ENCODE measurements at regions not wholly inside any gene's neighbourhood (a gene's known extent, or its start where the extent isn't known, plus 50 kb on each side); places are given as distances from the start of the nearest gene placed in this dataset.

DNA sequence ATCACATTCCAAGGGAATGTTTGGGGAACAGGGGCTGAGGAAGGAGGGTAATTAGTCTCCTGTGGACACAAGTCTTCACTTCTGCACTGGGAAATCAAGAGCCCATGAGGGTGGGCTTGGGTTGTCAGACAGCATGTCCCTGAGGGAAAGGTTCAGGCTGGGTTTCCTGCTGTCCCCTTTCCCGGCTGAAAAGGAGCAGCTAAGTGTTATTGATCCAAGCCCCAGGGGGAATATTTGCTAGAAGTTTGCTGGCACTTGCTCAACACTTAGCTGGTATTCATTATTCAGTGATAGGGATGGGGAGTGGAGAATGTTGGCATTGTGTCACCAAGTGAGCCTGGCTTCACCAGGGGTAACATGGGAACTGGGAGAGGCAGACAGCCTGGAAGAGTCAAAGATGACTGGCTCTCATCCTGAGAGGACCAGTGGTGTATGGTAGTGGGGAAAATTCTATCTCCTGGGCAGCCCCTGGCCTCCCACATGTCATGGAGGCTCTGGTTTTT, 344.4 kb upstream of the PODXL start:
- H3K4me1 Mint-ChIP-seq, result peaks cover 2% of the 10 kb centered on the region
- intact Hi-C loops (cut with micrococcal nuclease), result no loop called here
- no peak overlapping the region for H3K27ac Mint-ChIP-seq
- H3K4me3 Mint-ChIP-seq, result no peak overlapping the region
- DNase-seq, result no peak
- H3K9me3 Mint-ChIP-seq, result no peaks in the 10 kb centered on the region
- no peaks in the 10 kb centered on the region for H3K27me3 Mint-ChIP-seq
- no peaks in the 10 kb centered on the region for H3K36me3 Mint-ChIP-seq (ENCODE audit: low read depth)

DNA sequence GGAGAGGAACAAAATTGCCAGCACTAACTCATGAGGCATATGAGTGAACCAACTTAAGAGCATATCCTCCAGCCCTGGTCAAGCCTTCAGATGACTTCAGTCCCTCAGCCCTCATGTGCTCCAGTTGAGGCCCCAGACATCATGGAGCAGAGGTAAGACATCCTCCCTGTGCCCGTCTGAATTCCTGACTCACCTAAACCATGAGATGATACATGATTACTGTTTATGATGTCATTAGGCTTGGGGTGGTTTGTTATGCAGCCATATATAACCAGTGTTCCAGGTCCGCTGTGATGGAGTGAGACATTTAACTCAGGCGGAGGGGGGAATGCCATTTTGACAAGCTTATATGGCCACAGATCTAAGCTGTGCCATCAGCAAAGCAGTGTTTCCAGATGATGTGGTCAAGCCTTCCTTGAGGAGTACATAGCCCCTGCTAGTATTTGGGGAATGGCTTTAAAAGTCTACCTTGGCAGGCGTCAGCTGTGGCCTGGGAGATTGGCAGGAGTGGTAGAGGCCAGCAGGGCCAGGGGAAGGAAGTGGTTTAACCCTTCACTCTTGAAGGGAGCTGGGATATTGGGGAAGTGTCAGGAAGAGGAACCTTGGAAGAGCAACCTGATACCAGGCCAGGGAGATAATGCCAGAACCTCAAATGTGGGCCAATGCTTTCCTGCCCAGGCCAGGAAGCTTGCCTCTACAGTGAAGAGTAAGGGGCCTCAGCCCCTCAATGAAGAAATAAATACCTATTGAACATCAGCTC, 343.0 kb upstream of the PODXL start:
- H3K9me3 Mint-ChIP-seq, result no peaks in the 10 kb centered on the region
- no peak for DNase-seq
- H3K4me1 Mint-ChIP-seq, result peaks cover 2% of the 10 kb centered on the region
- no peak overlapping the region for H3K4me3 Mint-ChIP-seq
- H3K27ac Mint-ChIP-seq, result no peak overlapping the region
- no peaks in the 10 kb centered on the region for H3K36me3 Mint-ChIP-seq (ENCODE audit: low read depth)
- intact Hi-C loops (cut with micrococcal nuclease), result no loop called here
- H3K27me3 Mint-ChIP-seq, result no peaks in the 10 kb centered on the region

DNA sequence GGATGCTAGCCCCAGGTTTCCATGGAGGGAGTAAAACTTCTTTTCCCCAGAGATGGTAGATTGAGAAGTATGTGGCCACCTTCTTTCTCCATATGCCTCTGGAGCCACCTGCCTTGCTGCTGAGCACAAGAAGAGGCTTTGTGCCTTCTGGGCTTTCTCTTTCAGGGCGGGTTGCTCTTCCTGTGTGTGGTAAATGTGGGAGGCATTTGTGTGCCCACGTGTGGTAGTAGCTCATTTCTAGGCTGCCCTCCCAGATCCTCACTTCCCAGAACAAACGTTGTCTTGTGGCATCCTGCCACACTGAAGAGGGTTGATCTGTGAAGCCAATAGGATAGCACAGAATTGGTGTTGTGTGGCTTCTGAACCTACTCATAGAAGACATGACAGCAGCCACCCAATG, 342.0 kb upstream of the PODXL start:
- intact Hi-C loops (cut with micrococcal nuclease), result no loop called here
- Mint-ChIP-seq H3K4me1 (peaks cover 2% of the 10 kb centered on the region), H3K9me3 (no peaks in the 10 kb centered on the region), H3K27me3 (no peaks in the 10 kb centered on the region), H3K36me3 (ENCODE audit: low read depth) (no peaks in the 10 kb centered on the region), H3K4me3 (no peak overlapping the region), H3K27ac (no peak overlapping the region)
- DNase-seq, result no peak

DNA sequence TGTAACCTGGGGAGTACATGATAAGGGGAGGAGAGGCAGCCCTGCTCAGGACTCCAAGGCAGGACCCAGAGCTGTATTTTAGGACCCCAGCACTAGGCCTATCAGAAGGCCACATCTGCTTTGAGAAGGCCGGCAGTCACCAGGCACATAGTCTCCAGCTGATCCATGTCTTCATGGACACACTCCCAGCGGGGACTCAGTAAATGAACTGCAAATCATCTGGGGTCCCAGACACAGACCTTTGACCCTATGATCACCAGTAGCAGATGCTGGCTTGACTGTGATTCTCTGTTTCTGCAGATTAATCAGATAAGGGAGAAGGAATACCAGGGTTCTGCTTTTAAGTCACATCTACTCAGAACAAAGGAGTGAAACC, 341.4 kb upstream of the PODXL start:
- no peaks in the 10 kb centered on the region for H3K27me3 Mint-ChIP-seq
- H3K4me3 Mint-ChIP-seq, result no peak overlapping the region
- DNase-seq, result no peak
- peaks cover 2% of the 10 kb centered on the region for H3K4me1 Mint-ChIP-seq
- intact Hi-C loops (cut with micrococcal nuclease), result no loop called here
- no peaks in the 10 kb centered on the region for H3K9me3 Mint-ChIP-seq
- no peaks in the 10 kb centered on the region for H3K36me3 Mint-ChIP-seq (ENCODE audit: low read depth)
- H3K27ac Mint-ChIP-seq, result no peak overlapping the region

DNA sequence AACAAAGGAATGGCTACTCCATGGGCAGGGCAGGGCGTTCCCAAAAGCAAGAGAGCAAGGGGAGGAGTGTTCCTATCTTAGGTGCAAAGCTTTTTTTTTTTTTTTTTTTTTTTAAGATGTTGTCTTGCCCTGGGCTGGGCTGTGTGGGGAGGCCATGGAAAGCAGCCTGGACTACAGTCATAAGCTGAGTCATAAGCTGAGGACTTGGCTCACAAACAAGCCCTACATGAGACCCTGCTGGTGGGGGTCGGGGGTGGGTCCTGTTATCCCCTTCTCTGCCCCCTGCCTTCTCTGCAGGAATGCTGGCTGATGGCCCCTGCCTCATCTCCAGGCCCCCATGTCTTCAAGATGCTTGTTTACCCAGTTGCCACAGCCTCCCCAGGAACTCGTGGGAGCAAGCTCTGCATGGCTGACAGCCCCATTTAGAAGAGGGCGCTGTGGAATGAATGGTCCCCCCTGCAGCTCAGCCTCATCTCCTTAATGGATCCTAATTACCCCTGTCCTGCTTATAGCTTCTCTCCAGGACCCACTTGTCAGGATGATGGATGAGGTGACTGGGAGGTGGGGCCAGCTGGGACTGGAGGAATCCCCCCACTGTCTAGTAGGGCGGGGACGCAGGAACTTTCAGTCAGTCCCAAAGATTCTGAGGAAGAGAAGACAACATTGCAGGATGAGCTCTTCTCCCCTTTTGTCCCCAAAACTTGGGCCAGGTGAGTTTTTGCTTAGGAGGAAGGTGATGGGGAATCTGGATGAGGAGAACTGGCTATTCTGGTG, 340.8 kb upstream of the PODXL start:
- Mint-ChIP-seq H3K36me3 (ENCODE audit: low read depth) (no peaks in the 10 kb centered on the region), H3K27me3 (peaks cover under 1% of the 10 kb centered on the region), H3K4me1 (peaks cover 2% of the 10 kb centered on the region), H3K9me3 (no peaks in the 10 kb centered on the region), H3K4me3 (no peak overlapping the region), H3K27ac (no peak overlapping the region)
- intact Hi-C loops (cut with micrococcal nuclease), result no loop called here
- no peak for DNase-seq

DNA sequence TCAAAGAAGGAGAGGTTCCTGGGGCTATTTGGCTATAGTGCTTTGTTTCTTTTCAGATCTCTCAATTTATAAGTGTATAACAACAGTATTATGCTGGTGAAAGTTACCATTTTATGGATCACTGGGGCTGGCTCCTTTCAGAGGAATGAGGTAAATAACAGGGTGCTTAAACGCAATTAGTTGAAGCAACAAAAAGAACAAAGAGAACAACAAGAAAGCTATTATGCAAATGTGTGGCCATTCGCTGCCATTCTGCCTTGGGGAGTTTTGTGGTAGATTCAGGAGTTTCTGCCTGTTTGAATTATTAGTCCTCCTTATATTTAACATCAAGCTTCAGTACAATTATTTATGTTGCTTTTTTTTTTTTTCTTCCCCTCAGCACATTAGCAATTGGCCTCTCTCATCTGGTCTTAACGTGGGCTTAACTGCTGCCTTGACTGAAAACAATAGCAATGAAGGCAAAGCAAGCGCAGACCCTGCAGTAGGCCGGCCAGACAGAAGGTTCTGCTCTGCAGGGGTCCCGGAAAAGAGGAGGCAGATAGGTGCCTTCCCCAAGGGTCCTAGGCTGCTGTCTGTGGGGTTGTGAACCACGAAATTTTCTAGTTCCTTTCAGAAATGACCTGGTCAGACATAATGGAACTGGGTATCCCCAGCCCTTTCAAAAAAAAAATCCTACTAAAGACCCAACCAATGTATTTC, 339.9 kb upstream of the PODXL start:
- no peak overlapping the region for H3K4me3 Mint-ChIP-seq
- no peak for DNase-seq
- H3K27me3 Mint-ChIP-seq, result peaks cover 2% of the 10 kb centered on the region
- peaks cover 2% of the 10 kb centered on the region for H3K4me1 Mint-ChIP-seq
- no peak overlapping the region for H3K27ac Mint-ChIP-seq
- H3K36me3 Mint-ChIP-seq (ENCODE audit: low read depth), result no peaks in the 10 kb centered on the region
- intact Hi-C loops (cut with micrococcal nuclease), result no loop called here
- H3K9me3 Mint-ChIP-seq, result no peaks in the 10 kb centered on the region

DNA sequence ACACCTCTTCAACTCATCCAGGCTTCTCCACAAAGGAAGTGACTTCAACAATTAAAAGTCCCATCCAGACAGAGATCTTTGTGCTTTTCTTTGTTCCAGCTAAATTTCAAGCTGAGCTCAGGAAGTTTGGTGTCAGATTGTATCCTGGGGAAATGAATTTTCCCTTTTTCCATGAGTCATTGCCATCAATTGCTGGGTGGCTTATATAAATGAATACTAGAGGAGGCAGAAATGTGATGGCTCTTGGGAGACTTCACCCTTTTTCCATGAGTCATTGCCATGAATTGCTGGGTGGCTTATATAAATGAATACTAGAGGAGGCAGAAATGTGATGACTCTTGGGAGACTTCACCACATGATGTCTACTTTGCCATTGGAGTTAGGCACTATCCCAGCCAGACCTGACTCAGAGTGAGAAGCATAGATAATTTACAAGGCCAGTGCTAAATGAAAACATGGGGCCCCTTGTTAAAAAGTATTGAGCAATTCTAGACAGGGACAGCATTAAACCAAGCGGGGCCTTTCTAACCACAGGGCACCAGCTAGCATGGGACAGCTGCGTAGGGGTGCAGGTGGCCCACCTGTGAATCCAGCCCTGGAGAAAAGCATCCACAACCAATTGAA, 339.2 kb upstream of the PODXL start:
- DNase-seq, result no peak
- Mint-ChIP-seq H3K9me3 (no peaks in the 10 kb centered on the region), H3K36me3 (ENCODE audit: low read depth) (no peaks in the 10 kb centered on the region), H3K4me3 (no peak overlapping the region), H3K4me1 (peaks cover 2% of the 10 kb centered on the region), H3K27me3 (peaks cover 5% of the 10 kb centered on the region), H3K27ac (no peak overlapping the region)
- intact Hi-C loops (cut with micrococcal nuclease), result no loop called here

DNA sequence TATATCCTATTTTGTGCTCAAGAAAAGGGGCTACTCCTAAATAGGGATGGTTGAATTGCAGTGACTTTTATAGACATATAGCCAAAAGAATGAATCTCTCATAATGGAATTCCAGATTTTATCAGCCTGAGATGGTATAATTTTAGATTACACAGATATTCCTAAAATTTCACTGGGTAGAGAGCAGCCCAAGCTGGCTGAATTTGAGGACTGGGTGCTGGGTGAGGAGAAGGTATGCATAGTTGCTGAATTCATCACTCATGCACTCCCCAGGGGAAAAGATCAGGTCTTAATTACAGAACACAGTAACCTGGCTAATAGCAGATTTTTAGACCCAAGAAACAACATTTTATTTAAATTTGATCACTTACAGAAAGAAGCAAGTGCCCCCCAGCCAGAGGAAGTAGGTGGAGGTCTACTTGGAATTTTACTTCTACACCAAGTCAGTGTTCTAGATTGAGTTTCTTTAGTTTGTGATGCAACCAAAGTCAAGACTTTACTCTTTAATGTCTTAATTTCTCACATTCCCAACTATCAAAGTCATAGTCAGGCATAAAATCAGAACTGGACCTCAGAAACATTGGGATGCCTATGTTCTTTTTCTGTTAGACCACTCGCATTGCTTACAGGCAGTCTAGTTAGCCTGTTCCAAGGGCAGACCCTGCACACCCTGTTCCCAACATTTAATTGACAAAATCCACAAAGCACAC, 337.4 kb upstream of the PODXL start:
- intact Hi-C loops (cut with micrococcal nuclease), result no loop called here
- no peaks in the 10 kb centered on the region for H3K9me3 Mint-ChIP-seq
- no peak overlapping the region for H3K27ac Mint-ChIP-seq
- peaks cover 2% of the 10 kb centered on the region for H3K4me1 Mint-ChIP-seq
- no peak overlapping the region for H3K4me3 Mint-ChIP-seq
- H3K36me3 Mint-ChIP-seq (ENCODE audit: low read depth), result no peaks in the 10 kb centered on the region
- peaks cover 5% of the 10 kb centered on the region for H3K27me3 Mint-ChIP-seq
- no peak for DNase-seq

DNA sequence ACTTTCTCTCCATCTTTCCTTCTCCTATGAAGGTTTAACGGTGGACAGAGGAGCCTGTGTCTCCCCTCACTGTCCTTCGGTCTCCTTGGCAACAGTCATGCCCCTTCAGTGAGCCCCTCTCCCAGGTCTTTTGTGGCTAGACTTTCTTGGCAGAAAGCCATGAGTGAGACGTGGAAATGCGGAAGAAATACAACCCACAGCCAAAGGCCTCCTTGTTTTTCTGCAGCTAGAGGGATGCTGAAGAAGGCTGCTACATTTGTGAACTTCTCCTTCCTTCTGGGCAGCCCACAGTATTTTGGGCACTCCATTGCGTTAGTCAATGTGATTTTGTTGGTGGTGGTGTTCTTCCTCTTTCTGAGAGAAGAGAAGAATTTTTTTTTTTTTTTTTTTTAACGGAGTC, 333.7 kb upstream of the PODXL start:
- no peak overlapping the region for H3K4me3 Mint-ChIP-seq
- no peaks in the 10 kb centered on the region for H3K36me3 Mint-ChIP-seq (ENCODE audit: low read depth)
- H3K9me3 Mint-ChIP-seq, result peaks cover 13% of the 10 kb centered on the region
- intact Hi-C loops (cut with micrococcal nuclease), result no loop called here
- H3K27me3 Mint-ChIP-seq, result peaks cover 5% of the 10 kb centered on the region
- no peak overlapping the region for H3K27ac Mint-ChIP-seq
- H3K4me1 Mint-ChIP-seq, result no peaks in the 10 kb centered on the region
- DNase-seq, result no peak

DNA sequence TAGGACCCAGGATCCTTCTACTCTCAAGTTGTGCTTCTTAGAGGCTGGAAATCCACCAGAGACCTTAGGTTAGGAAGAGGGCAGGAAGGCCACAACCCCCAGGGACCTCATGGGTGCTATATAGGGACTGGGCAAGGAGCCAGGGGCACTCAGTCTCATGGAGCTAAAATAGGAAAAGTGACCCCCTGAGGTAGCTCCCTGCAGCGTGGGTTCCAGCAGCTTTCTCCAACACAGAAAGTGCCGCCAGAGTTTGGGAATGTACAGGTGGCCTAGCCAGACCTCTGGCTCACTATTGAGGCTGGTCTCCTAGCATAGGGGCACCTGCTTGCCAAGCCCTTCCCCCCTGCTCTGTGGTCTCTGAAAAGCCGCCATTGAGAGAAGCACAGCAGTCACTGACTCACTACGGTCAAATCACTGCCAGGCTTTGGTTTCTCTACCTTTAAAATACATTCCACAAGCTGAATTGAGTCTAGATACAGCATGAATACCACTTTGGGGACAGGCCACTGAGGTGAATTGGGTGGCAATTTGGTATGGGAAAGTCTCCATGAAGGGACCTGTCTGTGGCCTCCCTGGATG, 333.2 kb upstream of the PODXL start:
- intact Hi-C loops (cut with micrococcal nuclease), result no loop called here
- Mint-ChIP-seq H3K27me3 (peaks cover 5% of the 10 kb centered on the region), H3K9me3 (peaks cover 13% of the 10 kb centered on the region), H3K27ac (no peak overlapping the region), H3K36me3 (ENCODE audit: low read depth) (no peaks in the 10 kb centered on the region), H3K4me3 (no peak overlapping the region), H3K4me1 (no peaks in the 10 kb centered on the region)
- DNase-seq, result no peak

DNA sequence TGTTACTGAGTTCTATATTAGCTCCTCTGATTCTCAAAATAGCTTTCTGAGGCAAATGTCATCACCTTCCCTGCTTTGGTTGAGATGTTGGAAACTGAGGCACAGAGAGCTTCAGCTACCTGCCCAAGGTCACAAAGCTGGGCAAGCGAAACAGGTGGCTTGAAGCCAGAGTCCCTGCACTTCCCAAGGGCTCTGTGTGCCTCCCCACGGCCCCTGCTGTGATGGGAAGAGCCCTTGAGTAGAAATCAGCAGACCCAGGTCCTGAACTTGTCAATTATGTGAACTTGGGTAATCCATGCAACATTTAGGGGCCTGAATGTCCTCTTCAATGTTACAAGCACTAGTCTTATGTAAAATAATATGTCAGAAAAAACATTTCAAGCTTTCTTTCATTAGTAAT, 327.3 kb upstream of the PODXL start:
- no peak overlapping the region for H3K4me3 Mint-ChIP-seq
- no peak for DNase-seq
- H3K9me3 Mint-ChIP-seq, result peaks cover 13% of the 10 kb centered on the region
- intact Hi-C loops (cut with micrococcal nuclease), result no loop called here
- no peaks in the 10 kb centered on the region for H3K4me1 Mint-ChIP-seq
- no peaks in the 10 kb centered on the region for H3K27me3 Mint-ChIP-seq
- H3K27ac Mint-ChIP-seq, result no peak overlapping the region
- H3K36me3 Mint-ChIP-seq (ENCODE audit: low read depth), result no peaks in the 10 kb centered on the region

DNA sequence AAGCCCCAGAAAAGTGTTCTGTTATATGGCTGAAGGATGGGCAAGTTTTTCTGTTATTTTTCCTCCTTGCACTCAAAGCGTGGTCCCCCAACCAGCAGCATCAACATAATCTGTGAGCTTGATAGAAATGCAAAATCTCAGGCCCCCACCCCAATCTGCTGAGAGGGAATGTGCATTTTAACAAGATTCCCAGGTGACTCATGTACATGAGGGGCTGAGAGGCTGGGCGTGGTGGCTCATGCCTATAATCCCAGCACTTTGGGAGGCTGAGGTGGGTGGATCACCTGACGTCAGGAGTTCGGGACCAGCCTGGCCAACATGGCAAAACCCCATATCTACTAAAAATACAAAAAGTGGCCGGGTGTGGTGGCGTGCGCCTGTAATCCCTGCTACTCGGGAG, 326.8 kb upstream of the PODXL start:
- no peaks in the 10 kb centered on the region for H3K27me3 Mint-ChIP-seq
- H3K4me1 Mint-ChIP-seq, result no peaks in the 10 kb centered on the region
- no peaks in the 10 kb centered on the region for H3K36me3 Mint-ChIP-seq (ENCODE audit: low read depth)
- H3K9me3 Mint-ChIP-seq, result peaks cover 13% of the 10 kb centered on the region
- intact Hi-C loops (cut with micrococcal nuclease), result no loop called here
- H3K4me3 Mint-ChIP-seq, result no peak overlapping the region
- no peak overlapping the region for H3K27ac Mint-ChIP-seq
- no peak for DNase-seq

DNA sequence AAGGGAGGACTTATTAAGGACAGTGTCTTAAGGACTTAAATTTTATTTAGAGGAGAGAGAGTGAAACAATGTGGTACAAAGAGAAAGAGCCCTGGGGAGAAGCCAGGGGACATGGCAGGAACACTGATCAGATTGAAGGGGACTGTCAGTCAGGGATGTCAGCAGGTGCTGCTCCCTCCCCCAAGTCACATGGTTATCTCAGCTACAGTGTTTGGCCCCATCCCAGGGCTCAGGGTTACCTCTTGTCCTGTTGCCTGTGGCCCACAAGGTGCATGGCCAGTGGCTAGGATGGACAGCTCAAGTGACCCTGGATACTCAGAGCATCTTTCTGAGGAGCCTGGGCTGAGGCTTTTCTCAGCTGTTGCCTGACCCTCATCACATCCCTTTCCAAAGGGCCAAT, 325.9 kb upstream of the PODXL start:
- Mint-ChIP-seq H3K36me3 (ENCODE audit: low read depth) (no peaks in the 10 kb centered on the region), H3K4me1 (no peaks in the 10 kb centered on the region), H3K4me3 (no peak overlapping the region), H3K27me3 (no peaks in the 10 kb centered on the region), H3K9me3 (peaks cover 13% of the 10 kb centered on the region), H3K27ac (no peak overlapping the region)
- intact Hi-C loops (cut with micrococcal nuclease), result no loop called here
- no peak for DNase-seq

Measured in activated CD4-positive, alpha-beta T cell treated with anti-CD3 and anti-CD28 coated beads, Interleukin-2, amount 10 ng/mL, durations not matched to agents 24 days and 14 days (primary cell).